ENCODE measurements at regions not wholly inside any gene's neighbourhood (a gene's known extent, or its start where the extent isn't known, plus 50 kb on each side); places are given as distances from the start of the nearest gene placed in this dataset.
"Not testable (repeated sequence)": the region's sequence is repeated elsewhere in the genome, so short reads cannot be mapped to it uniquely, and the experiment has no call there.

DNA sequence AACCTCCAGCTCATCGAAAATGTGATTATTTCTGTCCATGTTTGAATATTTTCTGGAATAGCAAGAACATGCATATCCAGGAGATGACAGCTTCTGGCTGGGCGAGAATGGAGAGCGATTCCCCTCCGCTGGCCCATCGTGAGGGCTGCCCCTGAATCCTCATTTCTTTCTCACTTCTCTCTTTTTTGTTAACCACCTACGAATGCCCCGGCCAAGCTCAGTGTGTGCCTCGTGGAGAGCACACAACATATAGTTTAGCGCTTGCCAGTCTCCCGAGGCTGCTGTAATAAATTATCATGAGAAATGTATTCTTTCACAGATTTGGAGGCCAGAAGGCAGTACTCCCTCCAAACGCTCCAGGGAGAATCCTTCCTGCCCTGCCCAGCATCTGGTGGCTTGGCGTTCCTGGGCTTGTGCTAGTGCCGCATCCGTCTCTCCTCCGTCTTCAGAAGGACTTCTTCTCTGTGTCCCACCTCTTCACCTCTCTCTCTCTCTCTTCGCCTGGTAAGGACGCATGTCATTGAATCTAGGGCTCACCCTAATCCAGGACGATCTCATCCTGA lies 1306.0 kb downstream of the TBC1D22A start:
- DNase-seq (ENCODE audit: low read depth in 2 of 2), result no peak

DNA sequence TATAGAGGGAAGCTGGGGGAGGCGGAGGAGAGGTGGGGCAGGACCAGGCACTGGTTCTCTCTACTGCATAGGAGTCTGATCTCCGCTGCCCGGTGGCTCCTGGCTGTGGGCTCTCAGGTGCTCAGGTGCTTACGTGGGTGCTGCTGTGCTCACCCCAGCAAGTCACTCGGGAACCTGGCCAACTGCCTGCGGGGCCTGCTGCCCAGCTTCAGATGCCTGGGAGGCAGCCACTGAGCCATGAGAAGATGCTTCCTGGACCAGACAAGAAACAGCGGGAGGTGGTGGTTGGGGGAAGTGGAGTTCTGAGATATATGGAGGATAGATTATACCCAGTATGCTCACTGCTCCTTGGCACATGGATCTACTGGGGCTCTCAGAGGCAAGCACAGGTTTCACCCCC lies 1303.4 kb downstream of the TBC1D22A start:
- no peak for DNase-seq (ENCODE audit: low read depth in 2 of 2)

DNA sequence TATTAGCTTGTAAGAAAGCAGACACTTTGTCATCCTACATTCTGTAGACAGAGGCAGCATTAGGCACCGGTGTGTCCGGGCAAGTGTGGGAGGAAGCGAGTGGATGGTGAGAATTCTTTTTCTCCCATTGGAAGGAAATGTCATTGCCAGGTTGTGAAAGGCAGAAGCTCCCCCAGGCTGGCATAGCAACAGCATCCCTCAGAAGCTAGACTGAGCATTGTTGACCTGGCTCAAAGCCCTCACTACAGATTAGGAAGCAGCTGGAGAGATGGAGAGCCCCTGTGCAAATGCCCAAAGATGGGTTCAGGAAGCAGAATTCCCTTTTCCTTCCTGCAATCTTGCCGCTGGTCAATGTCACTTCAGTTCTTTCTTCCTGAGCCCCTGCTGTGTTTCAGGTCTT lies 1299.3 kb downstream of the TBC1D22A start:
- DNase-seq (ENCODE audit: low read depth in 2 of 2), result no peak

DNA sequence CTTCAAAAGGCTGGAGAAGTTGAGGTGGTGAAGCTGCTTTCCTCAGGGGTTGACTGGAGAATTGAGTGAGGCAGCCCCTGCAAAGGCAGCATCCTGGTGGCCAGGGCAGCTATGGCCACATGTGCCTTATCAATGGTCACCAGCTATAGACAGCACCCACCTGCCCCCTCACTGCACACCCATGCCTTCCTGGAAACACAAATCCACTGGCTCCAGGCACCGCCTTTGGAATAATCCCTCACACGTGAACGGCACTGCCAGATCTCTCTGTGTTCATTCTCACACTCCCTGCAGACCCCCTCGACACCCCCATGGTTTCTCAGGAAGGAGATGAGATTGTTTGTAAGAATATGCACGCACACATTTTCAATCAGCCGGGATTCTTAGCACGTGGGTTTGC lies 1297.8 kb downstream of the TBC1D22A start:
- DNase-seq (ENCODE audit: low read depth in 2 of 2), result no peak

DNA sequence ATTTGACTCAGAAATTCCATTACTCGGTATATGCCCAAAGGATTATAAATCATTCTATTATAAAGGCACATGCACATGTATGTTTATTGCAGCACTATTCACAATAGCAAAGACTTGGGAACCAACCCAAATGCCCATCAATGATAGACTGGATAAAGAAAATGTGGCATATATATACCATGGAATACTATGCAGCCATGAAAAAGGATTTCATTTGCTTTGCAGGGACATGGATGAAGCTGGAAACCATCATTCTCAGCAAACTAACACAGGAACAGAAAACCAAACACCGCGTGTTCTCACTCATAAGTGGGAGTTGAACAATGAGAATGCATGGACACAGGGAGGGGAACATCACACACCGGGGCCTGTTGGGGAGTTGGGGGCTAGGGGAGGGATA lies 1297.1 kb downstream of the TBC1D22A start:
- DNase-seq (ENCODE audit: low read depth in 2 of 2), result not testable (repeated sequence)

DNA sequence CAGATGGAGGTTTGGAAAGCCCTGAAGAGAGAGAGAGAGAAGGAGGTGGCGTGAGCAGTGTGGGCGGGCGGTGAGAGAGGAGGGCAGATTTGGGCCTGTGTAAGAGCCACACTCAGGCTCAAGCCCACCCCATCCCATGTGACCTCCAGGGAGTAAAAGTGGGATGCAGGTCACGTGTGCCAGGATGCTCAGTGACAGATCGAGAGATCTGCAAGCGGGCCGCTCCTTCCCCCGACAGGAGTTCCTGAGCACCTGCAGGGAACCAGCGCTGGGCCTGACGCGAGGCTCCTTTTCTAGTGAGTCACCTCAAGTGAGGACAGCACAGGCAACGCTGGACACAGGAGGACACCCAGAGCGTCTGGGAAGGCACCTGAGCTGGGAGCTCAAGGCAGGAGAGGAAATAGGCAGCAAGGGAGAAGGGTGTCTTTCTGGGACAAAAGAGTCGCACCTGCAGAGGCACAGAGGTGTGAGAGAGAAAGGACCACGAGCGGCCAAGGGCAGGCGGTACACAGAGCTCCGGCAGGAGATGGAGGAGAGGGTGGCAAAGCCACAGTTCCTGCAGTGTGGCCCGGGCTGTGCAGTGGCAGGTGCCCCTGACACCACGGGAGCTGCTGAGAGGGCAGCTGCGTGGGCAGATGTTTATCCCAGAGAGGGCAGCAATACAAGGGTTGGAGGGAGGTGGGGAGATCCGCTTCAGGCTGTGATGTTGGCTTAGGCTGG lies 1294.8 kb downstream of the TBC1D22A start:
- DNase-seq (ENCODE audit: low read depth in 2 of 2), result no peak

DNA sequence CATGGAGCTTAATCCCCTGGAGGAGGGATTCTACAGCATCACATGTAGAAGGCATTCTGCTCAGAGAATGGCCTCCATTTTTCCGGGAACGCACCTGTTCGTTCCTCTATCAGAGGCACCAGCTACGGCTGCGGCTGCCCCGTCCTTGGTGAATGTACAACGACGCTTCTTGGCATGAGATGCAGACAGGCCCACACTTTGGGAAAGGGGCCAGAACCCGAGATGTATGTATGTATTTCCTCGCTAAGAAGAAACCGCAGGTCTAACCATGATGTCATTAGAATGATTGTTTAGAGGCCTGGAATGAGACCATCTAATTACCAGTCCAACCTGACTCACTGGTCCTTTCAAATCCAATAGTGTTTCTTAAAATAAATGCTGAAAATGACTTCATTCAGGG lies 1293.4 kb downstream of the TBC1D22A start:
- no peak for DNase-seq (ENCODE audit: low read depth in 2 of 2)

DNA sequence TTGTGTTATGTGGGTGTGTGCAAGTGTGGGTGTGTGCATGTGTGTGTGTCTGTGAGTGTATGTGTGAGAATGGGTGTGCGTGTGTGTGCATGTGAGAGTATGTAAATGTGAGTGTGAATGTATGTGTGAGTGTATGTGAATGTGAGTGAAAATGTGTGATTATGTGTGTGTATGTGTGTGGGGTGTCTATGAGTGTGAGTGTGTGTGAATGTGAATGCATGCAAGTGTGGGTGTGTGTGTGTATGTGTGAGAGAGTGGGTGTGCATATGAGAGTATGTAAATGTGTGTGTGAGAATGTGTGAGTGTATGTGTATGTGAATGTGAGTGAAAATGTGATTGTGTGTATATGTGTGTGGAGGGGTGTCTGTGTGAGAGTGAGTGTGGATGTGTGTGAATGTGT lies 1292.7 kb downstream of the TBC1D22A start:
- DNase-seq (ENCODE audit: low read depth in 2 of 2), result no peak

DNA sequence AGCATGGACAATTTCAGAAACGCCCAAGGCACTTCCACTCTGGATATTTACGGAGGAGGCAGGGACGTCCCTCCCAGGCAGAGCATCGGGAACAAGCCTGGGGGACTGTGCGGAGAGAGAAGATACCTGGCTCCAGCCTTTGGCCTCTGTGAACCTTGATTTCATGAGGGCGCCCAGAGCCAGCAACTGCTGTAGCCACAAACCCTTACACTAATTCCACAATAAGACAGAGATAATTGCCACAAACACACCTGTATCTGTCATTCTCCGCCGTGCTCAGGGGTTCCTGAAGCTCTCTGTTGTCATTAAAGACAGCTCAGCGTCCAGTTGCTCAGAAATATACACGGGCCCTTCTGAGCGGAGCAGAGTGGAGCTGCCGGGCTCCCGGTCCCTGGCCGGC lies 1292.1 kb downstream of the TBC1D22A start:
- DNase-seq (ENCODE audit: low read depth in 2 of 2), result no peak

DNA sequence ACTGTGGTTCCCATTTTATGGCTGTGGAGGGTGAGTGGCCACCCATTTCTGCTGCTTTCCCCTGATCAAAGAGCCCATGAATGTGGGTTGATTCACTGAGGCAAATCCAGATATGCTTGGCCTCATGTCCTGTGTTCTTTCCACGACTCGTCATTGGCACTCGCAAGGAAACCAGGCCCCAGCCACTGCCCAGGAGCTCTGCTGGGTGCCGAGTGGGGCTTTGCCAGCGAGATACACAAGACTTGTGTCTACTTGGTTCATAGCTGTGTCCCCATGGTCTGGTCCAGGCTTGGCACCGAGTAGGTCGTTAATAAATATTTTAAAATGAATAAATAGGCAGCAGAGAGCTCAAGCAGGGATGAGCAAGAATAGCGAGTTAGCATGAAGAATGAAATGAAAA lies 1291.5 kb downstream of the TBC1D22A start:
- DNase-seq (ENCODE audit: low read depth in 2 of 2), result no peak

DNA sequence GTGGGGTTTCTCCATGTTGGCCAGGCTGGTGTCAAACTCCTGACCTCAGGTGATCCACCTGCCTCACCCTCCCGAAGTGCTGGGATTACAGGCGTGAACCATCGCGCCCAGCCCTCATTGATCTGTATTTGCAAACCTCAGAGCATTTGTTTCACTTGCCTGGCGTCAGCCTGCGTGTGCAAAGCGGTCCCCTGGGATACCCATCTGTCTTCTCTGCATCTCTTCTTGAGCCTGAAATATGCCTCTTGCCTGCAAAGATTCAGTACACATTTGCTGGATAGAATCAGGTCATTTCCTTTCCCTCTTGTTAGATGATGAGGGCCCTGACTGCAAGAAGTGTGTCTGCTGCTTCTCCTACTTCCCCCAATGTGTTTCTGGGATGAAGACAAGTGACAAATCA lies 1291.0 kb downstream of the TBC1D22A start:
- no peak for DNase-seq (ENCODE audit: low read depth in 2 of 2)

DNA sequence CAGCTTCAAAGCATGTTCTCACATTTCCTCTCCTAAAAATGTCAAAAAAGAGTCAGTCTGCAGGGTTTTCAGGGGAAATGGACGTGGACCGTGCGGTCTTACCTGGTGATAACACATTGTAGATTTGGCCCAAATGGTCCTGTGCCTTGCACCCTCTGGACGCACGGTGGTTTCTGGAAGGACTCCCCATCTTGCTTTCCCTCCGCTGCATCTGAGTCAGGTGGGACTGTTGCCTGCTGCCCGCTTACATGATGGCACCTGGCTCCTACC lies 1290.1 kb downstream of the TBC1D22A start:
- DNase-seq (ENCODE audit: low read depth in 2 of 2), result no peak

DNA sequence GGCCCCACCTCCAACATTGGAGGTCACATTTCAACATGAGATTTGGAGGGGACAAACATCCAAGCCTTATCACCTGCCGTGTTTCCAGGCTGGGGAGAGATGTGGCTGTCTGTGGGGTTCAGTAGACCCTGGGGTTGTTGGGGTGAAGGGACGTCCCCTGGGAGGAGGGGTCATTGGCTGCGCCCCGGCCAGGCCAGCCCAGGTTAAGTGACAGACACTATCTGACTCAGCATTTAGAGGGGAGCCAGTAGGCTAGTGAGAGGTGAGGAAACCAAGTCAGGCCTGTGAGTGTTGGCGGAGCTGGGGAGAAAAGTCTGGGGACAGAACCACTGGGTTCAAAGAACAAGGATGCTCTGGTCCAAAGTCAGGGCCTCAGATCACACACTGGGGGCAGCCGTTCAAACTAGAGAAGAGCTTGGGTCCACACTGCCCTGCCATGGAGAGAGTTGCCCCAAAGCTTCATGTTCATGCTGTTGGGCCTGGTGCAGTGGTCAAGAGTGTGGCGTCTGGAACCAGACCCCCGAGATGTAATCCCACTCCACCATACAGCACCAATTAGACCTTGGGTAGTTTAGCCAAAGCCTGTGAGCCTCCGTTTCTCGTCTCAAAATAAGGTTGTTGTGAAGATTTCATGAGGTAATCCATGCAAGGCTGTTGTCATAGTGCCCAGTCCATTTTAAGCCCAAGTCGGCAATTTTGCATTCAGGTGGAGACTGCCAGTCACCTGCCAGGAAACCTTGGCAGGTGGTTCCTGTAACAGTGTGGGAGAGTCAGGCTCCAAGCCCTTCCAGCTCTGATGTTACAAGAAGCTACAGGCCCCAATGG lies 1289.6 kb downstream of the TBC1D22A start:
- no peak for DNase-seq (ENCODE audit: low read depth in 2 of 2)

DNA sequence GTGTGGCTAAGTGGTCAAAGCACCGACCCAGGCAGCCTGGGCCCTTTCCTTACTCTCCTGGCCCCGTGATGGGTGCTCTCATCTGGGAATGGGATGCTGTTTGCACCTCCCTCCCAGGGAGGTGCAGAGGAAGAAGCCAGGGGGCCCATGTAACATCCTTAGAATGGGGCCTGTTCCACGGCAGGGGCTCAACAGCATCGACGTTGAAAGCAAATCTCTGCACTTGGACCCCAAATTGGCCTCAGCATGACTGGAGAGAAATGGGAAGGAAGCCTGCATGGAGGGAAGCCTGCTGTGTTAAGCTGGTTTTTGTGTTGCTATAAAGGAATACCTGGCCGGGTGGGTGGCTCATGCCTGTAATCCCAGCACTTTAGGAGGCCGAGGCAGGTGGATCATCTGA lies 1288.4 kb downstream of the TBC1D22A start:
- no peak for DNase-seq (ENCODE audit: low read depth in 2 of 2)

DNA sequence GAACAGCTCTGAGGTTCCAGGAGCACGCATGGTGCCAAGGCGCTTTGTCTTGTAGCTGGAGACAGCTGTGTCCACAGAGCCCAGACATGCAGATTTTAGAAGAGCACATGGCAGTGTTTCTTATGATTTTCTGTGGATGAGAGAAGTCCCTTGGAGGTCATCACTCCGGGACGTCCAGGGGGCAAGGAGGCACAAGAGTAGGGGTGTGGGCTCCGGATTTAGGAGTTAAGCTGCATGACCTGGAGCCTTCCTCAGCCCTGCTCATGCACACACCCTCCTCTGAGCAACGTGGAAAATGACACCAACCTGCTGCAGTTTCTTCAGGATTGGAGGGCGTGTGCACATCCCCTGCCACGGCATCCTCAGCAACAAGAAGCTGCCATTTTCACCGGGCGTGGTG lies 1286.7 kb downstream of the TBC1D22A start:
- DNase-seq (ENCODE audit: low read depth in 2 of 2), result no peak

DNA sequence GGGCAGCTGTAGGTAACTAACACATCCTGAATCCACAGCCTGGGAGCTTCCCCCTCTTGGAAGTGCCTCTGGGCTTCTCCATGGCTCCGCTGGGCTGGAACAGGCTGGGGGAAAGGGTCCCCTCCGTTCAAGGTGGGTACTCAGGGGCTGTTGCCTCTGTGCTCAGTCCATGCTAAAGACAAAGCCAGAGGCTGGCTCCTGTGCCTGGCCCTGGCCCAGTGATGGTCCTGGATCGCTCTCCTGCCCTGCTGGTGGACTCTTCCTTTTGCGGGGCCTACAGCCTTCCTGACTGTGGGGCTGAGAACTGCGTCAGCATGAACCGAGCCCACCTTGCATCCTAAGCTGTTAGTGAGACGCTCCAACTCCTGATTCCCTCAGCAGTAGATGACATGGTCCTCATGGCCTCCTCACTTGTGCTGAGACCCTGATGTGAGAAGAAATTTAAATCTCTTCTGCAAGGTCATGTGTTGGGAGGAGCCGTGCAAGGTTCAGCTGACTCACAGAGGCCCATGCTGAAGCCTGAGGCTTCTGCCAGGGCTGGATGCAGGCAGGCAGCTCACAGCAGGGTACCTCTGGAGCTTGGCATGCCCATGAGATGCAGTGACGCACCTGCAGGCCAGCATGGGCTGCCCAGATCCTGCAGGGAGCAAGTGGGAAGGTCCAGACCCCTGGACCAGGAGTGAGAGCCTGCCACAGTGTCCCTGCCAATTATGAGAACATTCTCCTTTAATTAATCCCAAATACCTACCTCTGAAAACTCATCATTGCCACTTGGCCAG lies 1285.5 kb downstream of the TBC1D22A start:
- DNase-seq (ENCODE audit: low read depth in 2 of 2), result no peak

DNA sequence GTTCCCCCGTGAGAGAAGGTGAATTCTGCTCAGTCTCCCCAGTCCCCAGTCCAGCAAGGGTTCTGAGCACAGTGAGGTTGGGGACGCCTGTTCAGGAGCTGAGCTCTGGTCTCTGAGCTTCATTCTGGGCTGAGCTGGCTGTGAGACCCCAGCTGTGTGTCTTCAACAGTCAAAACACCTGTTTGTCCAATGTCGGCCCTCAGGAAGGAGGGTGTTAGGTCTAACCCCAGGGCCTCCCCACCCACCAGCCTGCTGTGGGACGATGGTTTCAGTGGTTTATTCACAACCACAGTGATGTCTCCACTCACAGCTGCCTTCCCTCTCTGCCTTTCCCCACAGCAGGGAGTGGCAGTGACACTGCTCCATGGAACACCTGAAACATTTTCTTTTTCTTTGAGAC lies 1282.9 kb downstream of the TBC1D22A start:
- DNase-seq (ENCODE audit: low read depth in 2 of 2), result no peak

DNA sequence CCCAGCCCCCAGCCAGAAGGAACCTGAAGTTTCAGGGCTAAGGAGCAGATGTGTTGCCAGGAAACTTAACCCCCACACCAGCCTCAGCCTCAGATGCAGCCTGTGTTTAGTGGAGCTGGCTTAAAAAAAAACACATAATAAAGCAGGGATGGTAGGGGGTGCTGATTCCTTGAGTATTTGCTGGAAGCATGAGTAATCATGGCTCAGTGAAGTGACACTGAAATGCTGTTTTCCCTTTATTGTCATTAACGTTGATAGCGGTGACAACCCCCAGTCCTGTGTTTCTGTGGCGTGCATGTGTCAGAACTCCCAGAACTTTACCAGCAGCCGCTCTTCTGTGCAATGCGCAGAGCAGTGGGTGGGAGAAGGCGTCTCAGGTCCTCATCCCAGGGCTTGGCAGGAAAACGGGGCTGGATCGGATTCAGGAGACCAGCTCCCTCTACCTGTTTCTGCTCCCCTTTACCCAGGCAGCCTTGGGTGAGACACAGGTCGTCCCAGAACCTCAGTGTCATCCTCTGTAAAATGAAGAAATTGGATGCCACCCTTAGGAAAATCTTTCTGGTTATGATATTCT lies 1282.1 kb downstream of the TBC1D22A start:
- DNase-seq (ENCODE audit: low read depth in 2 of 2), result no peak

DNA sequence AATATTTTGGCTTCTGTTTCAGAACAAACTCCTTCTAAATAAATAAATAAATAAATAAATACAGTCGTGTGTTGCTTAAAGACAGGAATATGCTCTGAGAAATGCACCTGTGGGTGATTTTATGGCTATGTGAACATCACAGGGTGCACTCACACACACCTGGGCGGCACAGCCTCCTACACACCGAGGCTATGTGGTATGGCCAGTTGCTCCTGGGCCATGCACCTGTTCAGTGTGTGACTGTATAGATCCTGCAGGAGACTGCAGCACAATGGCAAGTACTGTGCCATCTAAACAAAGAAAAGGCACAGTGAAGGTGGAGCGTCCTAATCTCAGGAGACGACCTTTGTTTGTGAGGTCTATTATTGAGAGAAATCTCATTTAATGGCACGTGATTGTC lies 1281.1 kb downstream of the TBC1D22A start:
- no peak for DNase-seq (ENCODE audit: low read depth in 2 of 2)

DNA sequence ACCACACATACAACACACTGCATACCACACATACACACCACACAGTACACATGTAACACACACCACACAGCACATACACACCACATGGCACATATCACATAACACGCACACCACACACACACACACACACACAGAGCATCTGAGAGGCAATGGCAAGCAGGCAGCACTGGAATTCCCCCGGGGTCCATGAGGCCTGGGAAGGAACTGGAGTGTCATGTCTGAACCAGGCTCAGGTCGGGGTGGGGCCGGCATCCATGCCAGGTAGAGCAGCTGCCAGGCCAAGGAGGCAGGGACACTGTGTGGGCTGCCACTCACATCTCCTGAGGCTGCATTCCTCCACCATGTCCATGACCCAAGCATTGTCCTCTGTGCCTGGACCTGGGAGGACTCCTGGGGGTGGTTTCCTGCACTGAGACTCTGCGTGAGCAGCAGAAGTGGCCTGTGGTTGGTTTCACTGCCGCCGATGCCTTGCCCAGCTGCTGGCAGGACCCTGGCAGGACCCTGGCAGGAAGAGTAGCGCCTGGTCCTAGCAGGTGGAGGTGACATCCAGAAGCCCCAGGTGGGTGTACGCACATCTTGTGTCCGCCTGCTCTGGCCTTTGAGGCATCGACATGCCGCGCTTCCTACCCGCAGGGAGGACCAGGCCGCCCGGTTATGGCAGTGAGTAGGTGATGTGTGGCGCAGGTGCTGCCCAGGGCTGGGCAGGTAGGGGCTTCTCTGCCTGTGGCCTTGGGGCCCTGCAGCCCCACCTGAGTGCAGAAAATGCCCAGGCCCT lies 1280.4 kb downstream of the TBC1D22A start:
- DNase-seq (ENCODE audit: low read depth in 2 of 2), result no peak

DNA sequence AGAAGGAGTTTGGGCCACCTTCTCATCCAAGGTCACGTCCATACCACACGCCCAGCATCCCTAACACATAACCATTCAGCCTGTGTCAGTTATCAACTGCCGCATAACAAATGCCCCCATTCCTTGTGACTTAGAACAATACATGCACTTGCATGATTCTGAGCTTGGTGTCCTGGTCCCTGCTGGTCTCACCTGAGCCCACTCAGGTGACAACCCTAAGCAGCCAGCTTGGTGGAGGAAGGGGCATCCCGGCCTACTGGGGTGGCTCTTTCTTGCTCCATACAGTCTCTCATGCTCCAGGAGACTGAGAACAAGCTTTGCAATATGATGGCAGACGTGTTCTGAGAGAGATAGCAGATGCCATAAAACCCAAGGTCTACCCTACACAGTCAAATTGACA lies 1276.9 kb downstream of the TBC1D22A start:
- DNase-seq (ENCODE audit: low read depth in 2 of 2), result no peak
